GM13977 (cell line): ENCODE measurements at regions not wholly inside any gene's neighbourhood (a gene's known extent, or its start where the extent isn't known, plus 50 kb on each side); places are given as distances from the start of the nearest gene placed in this dataset.

ENCODE experiments used
- DNase-seq: peaks from one replicate; pipeline ENCODE4 v3.0.0; 2012; ENCODE audit warnings: low spot score
- CTCF ChIP-seq: IDR thresholded peaks from 2 replicates; pipeline ENCODE4 v1.5.1; 2012; ENCODE audit warnings: mild to moderate bottlenecking, control low read depth; ENCODE audit not compliant: insufficient read depth; ENCODE audit errors: extremely low read depth, missing control alignments
- in situ Hi-C: fragments of 300-500 bp; cut with MboI; formaldehyde crosslinking; loops from one replicate; pipeline ENCODE4 v1.12.0; 2022; ENCODE audit warnings: low sequenced_read_pairs, low pct_unique_long_range_greater_than_20kb, mixed read lengths, inconsistent platforms; ENCODE audit not compliant: unreplicated experiment

GRCh38 chr6:126199466-126199865, 140.4 kb upstream of the CENPW start:
- in situ Hi-C loops = loop anchor here (25.0 kb wide), 1 partner anchor 463 kb away; no protein-coding TSS in a partner anchor
- no peak for DNase-seq
- no peak for TF ChIP-seq CTCF

- DNase-seq = no peak
- in situ Hi-C loops = no loop called here
- TF ChIP-seq CTCF = no peak
Measured at GRCh38 chr6:126202707-126203106, 137.2 kb upstream of the CENPW start.

GRCh38 chr6:126204126-126204525, 135.8 kb upstream of the CENPW start:
- no peak for DNase-seq
- in situ Hi-C loops = no loop called here
- TF ChIP-seq CTCF = no peak

- no peak for TF ChIP-seq CTCF
- in situ Hi-C loops = no loop called here
- no peak for DNase-seq
Measured at GRCh38 chr6:126204598-126204997, 135.3 kb upstream of the CENPW start.

- TF ChIP-seq CTCF = no peak
- in situ Hi-C loops = no loop called here
- no peak for DNase-seq
Measured at GRCh38 chr6:126206504-126207246, 133.2 kb upstream of the CENPW start.

- in situ Hi-C loops = no loop called here
- DNase-seq = no peak
- TF ChIP-seq CTCF = no peak
Measured at GRCh38 chr6:126210398-126211075, 129.4 kb upstream of the CENPW start.
